ENCODE measurements at regions not wholly inside any gene's neighbourhood (a gene's known extent, or its start where the extent isn't known, plus 50 kb on each side); places are given as distances from the start of the nearest gene placed in this dataset.

GRCh38 chr1:17948594-17948993 lies 159.0 kb upstream of the IGSF21 start:
- no peak for DNase-seq (ENCODE audit: extremely low spot score)
- Histone ChIP-seq H3K27me3 (peaks cover 0 to 75% (median 8%) of the 10 kb centered on the region in 4 donors), H3K4me3 (no peak overlapping the region), H3K27ac (replicated peaks in 1 of 4) (no peak overlapping the region), H3K4me1 (no peaks in the 10 kb centered on the region), H3K36me3 (no peaks in the 10 kb centered on the region), H3K9me3 (no peaks in the 10 kb centered on the region)
- intact Hi-C loops (cut with DNase I) = no loop called here
- TF ChIP-seq EP300 (IDR thresholded peaks at IDR 0.05) = no peak
- TF ChIP-seq POLR2AphosphoS5 (IDR thresholded peaks at IDR 0.05) = no peak
- TF ChIP-seq CTCF (IDR thresholded peaks at IDR 0.05) = no peak
- no peak for TF ChIP-seq POLR2A (IDR thresholded peaks at IDR 0.05; ENCODE audit: low read depth)
- WGBS = 20% methylated on average over 1 of the region's 9 CpGs

- no peaks in the 10 kb centered on the region for H3K9me3 ChIP-seq
These were observed 158.1 kb upstream of the IGSF21 start for GRCh38 chr1:17949511-17949910.

DNA sequence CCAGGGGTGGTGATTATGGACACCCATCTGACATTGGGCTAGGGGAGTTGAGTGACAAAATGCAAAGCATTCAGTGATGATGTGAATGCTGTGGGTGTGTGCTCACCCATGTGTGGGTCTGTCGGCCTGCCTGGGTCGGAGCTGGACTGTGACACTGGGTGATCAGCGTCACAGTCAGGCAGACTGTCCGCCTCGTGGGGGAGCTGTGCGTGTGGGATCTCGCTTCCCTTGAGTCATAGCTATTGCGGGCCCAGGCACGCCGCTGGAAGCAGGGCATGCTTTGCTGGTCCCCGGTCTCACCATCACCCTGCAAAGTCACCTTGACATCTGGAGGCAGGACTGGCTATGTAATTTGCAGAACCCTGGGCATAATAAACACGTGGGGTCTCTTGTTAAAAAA lies 156.9 kb upstream of the IGSF21 start:
- no peak for TF ChIP-seq EP300 (IDR thresholded peaks at IDR 0.05)
- WGBS = 69% methylated on average over 12 of the region's 12 CpGs

More at GRCh38 chr1:17949511-17949910, 158.1 kb upstream of the IGSF21 start:
- H3K4me1 ChIP-seq = no peaks in the 10 kb centered on the region
- TF ChIP-seq CTCF (IDR thresholded peaks at IDR 0.05) = no peak
- TF ChIP-seq POLR2A (IDR thresholded peaks at IDR 0.05; ENCODE audit: low read depth) = no peak
- TF ChIP-seq EP300 (IDR thresholded peaks at IDR 0.05) = no peak
- TF ChIP-seq POLR2AphosphoS5 (IDR thresholded peaks at IDR 0.05) = no peak
- WGBS = 65% methylated on average over 8 of the region's 8 CpGs
- H3K4me3 ChIP-seq = no peak overlapping the region
- intact Hi-C loops (cut with DNase I) = no loop called here
- no peak for DNase-seq (ENCODE audit: extremely low spot score)
- H3K36me3 ChIP-seq = no peaks in the 10 kb centered on the region
- peaks cover 0 to 84% (median 8%) of the 10 kb centered on the region in 4 donors for H3K27me3 ChIP-seq
- no peak overlapping the region for H3K27ac ChIP-seq (replicated peaks in 1 of 4)

DNA sequence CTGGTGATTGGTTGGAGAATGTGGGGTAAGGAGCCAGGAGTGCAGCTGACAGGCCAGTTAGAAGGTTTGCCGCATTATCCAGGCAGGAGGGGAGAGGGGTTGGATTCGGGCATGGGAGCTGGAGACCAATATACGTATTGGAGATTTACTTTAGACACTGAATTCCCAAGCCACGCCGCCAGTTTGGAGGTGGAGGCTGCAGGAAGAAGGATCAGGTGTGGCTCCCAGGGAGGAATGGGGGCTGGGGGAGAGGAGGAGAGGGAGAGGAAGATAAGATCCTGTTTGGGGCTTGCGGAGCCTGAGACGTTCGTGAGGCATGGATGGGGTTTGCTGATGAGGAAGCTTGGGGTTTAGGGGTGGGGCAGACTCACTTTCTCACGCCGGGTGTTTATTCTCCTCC lies 155.1 kb upstream of the IGSF21 start:
- no peak for DNase-seq (ENCODE audit: extremely low spot score)
- intact Hi-C loops (cut with DNase I) = no loop called here
- Histone ChIP-seq H3K27ac (replicated peaks in 1 of 4) (no peak overlapping the region), H3K9me3 (no peaks in the 10 kb centered on the region), H3K27me3 (peaks cover 0 to 90% (median 8%) of the 10 kb centered on the region in 4 donors), H3K4me1 (no peaks in the 10 kb centered on the region), H3K36me3 (no peaks in the 10 kb centered on the region), H3K4me3 (no peak overlapping the region)
- 57% methylated on average over 10 of the region's 10 CpGs for WGBS
- no peak for TF ChIP-seq EP300 (IDR thresholded peaks at IDR 0.05)
- TF ChIP-seq POLR2A (IDR thresholded peaks at IDR 0.05; ENCODE audit: low read depth) = no peak
- TF ChIP-seq POLR2AphosphoS5 (IDR thresholded peaks at IDR 0.05) = no peak
- TF ChIP-seq CTCF (IDR thresholded peaks at IDR 0.05) = no peak

More for the DNA sequence above, 156.9 kb upstream of the IGSF21 start:
- DNase-seq (ENCODE audit: extremely low spot score) = no peak
- intact Hi-C loops (cut with DNase I) = no loop called here
- H3K27ac ChIP-seq (replicated peaks in 1 of 4) = no peak overlapping the region
- no peaks in the 10 kb centered on the region for H3K36me3 ChIP-seq
- no peaks in the 10 kb centered on the region for H3K4me1 ChIP-seq
- H3K27me3 ChIP-seq = peaks cover 0 to 90% (median 8%) of the 10 kb centered on the region in 4 donors
- no peak overlapping the region for H3K4me3 ChIP-seq
- H3K9me3 ChIP-seq = no peaks in the 10 kb centered on the region

GRCh38 chr1:17953921-17954320 lies 153.7 kb upstream of the IGSF21 start:
- no peaks in the 10 kb centered on the region for H3K36me3 ChIP-seq
- H3K27me3 ChIP-seq = peaks cover 0 to 77% (median 8%) of the 10 kb centered on the region in 4 donors
- intact Hi-C loops (cut with DNase I) = no loop called here
- H3K4me1 ChIP-seq = no peaks in the 10 kb centered on the region
- no peak for DNase-seq (ENCODE audit: extremely low spot score)
- H3K27ac ChIP-seq (replicated peaks in 1 of 4) = no peak overlapping the region
- 76% methylated on average over 4 of the region's 4 CpGs for WGBS
- no peak for TF ChIP-seq POLR2AphosphoS5 (IDR thresholded peaks at IDR 0.05)
- no peak for TF ChIP-seq POLR2A (IDR thresholded peaks at IDR 0.05; ENCODE audit: low read depth)
- TF ChIP-seq EP300 (IDR thresholded peaks at IDR 0.05) = no peak
- TF ChIP-seq CTCF (IDR thresholded peaks at IDR 0.05) = no peak
- no peaks in the 10 kb centered on the region for H3K9me3 ChIP-seq
- no peak overlapping the region for H3K4me3 ChIP-seq
